Spleen (tissue), 11 donors: ENCODE measurements at regions not wholly inside any gene's neighbourhood (a gene's known extent, or its start where the extent isn't known, plus 50 kb on each side); places are given as distances from the start of the nearest gene placed in this dataset.

Source experiments
- DNase-seq: peaks from one replicate; pipeline ENCODE4 v3.0.0-alpha.2; 2020
- H3K27ac ChIP-seq, 8 donors: fragments of 200-600 bp; sonication (generic) in 7 of 8; 1 replicate in 4 of 8; 2 replicates in 4 of 8; pipeline versions ENCODE4 v1.5.0 to v1.8.0; 2016 to 2021; ENCODE audit warnings: inconsistent platforms in 4 of 8, mild to moderate bottlenecking in 4 of 8, moderate library complexity in 1 of 8
- H3K27me3 ChIP-seq, 7 donors: fragments of 200-600 bp; sonication (generic) in 6 of 7; replicated peaks in 1 of 7; 1 replicate in 4 of 7; 2 replicates in 3 of 7; pipeline versions ENCODE4 v1.5.0 to v1.8.0; 2016 to 2021; ENCODE audit warnings: inconsistent platforms in 3 of 7, mild to moderate bottlenecking in 1 of 7
- H3K36me3 ChIP-seq, 6 donors: fragments of 200-600 bp; sonication (generic) in 5 of 6; 1 replicate in 4 of 6; 2 replicates in 2 of 6; pipeline versions ENCODE4 v1.5.0 to v1.8.0; 2016 to 2021; ENCODE audit warnings: inconsistent platforms in 2 of 6
- H3K4me1 ChIP-seq, 6 donors: fragments of 200-600 bp; sonication (generic) in 5 of 6; 1 replicate in 3 of 6; 2 replicates in 3 of 6; pipeline versions ENCODE4 v1.5.0 to v1.8.0; 2016 to 2021; ENCODE audit warnings: inconsistent platforms in 3 of 6
- H3K4me3 ChIP-seq, 8 donors: fragments of 200-600 bp; sonication (generic) in 7 of 8; 1 replicate in 4 of 8; 2 replicates in 4 of 8; pipeline versions ENCODE4 v1.5.0 to v1.8.0; 2016 to 2021; ENCODE audit warnings: inconsistent platforms in 4 of 8, mild to moderate bottlenecking in 4 of 8, moderate library complexity in 2 of 8
- H3K9me3 ChIP-seq, 8 donors: fragments of 200-600 bp; sonication (generic) in 7 of 8; 1 replicate in 4 of 8; 2 replicates in 4 of 8; pipeline versions ENCODE4 v1.5.0 to v1.8.0; 2016 to 2021; ENCODE audit warnings: inconsistent platforms in 4 of 8
- POLR2A ChIP-seq, 3 donors: fragments of 450-650 bp; IDR thresholded peaks; one replicate each; pipeline ENCODE4 v1.5.1; 2017; ENCODE audit warnings: antibody characterized with exemption in 3 of 3, mild to moderate bottlenecking in 1 of 3
- POLR2AphosphoS5 ChIP-seq, 3 donors: sonication (generic); formaldehyde crosslinking; IDR thresholded peaks; one replicate each; pipeline ENCODE4 v1.5.1; 2017; ENCODE audit warnings: antibody characterized with exemption in 3 of 3
- WGBS, 5 donors: extraction: QIAGEN DNeasy Blood & Tissue Kit in 3 of 5; methylation state at CpG; one replicate each; pipeline versions ENCODE4 v1.1.5 to v1.1.7; 2013 to 2018; 5-methylcytosine and 5-hydroxymethylcytosine counted together
- intact Hi-C: fragments of 100-400 bp; cut with DNase I; formaldehyde crosslinking; loops from one replicate; pipeline ENCODE4 v1.15.0; 2023; ENCODE audit warnings: low total_unique reads
- TF ChIP-seq, protein P1 (sequence below), 11 experiments: fragments of 200-600 bp in 7 of 11; fragments of 450-650 bp in 4 of 11; sonication (generic) in 4 of 11; IDR thresholded peaks in 8 of 11; conservative IDR thresholded peaks in 3 of 11; 1 replicate in 7 of 11; 2 replicates in 4 of 11; pipeline versions ENCODE4 v1.4.0 to v1.8.0; 2016 to 2021; ENCODE audit warnings: antibody characterized with exemption in 11 of 11, inconsistent platforms in 4 of 11, mild to moderate bottlenecking in 1 of 11
- donor health status: healthy with polysubstance abuse.
- donor health status: DM: no; HTN: no; CAD: no; lungs with moderate emphysema.
- donor health status: DM: no; HTN: no; CAD: no.
- donor health status: Bipolar disorder and iron deficiency.
- donor health status: healthy.
- donor health status: DM: no; HTN: no; CAD: no.
- donor health status: DM: yes; HTN: yes; CAD: no.

DNA sequence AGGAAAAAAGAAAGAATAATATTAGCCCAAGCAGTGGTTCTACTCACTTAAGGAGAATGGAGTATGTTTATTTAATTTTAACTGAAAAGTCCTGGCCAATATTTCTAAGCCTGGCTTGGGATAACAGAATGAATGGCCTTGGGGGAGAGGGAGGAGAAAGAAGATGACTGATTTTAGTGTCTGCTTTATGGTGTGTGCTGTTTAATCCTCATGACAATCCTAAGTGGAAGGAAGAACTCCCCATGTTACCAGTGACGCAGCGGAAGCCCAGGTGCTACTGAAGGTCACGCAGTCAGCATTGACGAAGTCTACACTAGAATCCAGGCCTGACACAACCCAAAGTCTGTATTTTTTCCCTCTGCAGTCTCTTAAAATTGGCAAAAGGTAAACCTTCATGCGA, 50.5 kb downstream of the PALM2AKAP2 start:
- H3K9me3 ChIP-seq: peaks cover 0 to 10% (median 1%) of the 10 kb centered on the region in 8 donors
- H3K4me3 ChIP-seq: no peak overlapping the region
- DNase-seq: no peak
- peaks cover 0 to 10% (median 0%) of the 10 kb centered on the region in 7 donors for H3K27me3 ChIP-seq
- intact Hi-C loops: no loop called here
- TF ChIP-seq POLR2A (IDR thresholded peaks at IDR 0.05) (no peak), POLR2AphosphoS5 (IDR thresholded peaks at IDR 0.05) (no peak)
- TF ChIP-seq, protein P1, sequence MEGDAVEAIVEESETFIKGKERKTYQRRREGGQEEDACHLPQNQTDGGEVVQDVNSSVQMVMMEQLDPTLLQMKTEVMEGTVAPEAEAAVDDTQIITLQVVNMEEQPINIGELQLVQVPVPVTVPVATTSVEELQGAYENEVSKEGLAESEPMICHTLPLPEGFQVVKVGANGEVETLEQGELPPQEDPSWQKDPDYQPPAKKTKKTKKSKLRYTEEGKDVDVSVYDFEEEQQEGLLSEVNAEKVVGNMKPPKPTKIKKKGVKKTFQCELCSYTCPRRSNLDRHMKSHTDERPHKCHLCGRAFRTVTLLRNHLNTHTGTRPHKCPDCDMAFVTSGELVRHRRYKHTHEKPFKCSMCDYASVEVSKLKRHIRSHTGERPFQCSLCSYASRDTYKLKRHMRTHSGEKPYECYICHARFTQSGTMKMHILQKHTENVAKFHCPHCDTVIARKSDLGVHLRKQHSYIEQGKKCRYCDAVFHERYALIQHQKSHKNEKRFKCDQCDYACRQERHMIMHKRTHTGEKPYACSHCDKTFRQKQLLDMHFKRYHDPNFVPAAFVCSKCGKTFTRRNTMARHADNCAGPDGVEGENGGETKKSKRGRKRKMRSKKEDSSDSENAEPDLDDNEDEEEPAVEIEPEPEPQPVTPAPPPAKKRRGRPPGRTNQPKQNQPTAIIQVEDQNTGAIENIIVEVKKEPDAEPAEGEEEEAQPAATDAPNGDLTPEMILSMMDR (IDR thresholded peaks at IDR 0.05 in 8 of 11, conservative IDR thresholded peaks at IDR 0.05 in 3 of 11): no peak
- no peak overlapping the region for H3K27ac ChIP-seq
- no peaks in the 10 kb centered on the region for H3K36me3 ChIP-seq
- no peaks in the 10 kb centered on the region for H3K4me1 ChIP-seq
- 77 to 96% (median 91%) methylated on average over 5 of the region's 5 CpGs for WGBS, 5 donors

DNA sequence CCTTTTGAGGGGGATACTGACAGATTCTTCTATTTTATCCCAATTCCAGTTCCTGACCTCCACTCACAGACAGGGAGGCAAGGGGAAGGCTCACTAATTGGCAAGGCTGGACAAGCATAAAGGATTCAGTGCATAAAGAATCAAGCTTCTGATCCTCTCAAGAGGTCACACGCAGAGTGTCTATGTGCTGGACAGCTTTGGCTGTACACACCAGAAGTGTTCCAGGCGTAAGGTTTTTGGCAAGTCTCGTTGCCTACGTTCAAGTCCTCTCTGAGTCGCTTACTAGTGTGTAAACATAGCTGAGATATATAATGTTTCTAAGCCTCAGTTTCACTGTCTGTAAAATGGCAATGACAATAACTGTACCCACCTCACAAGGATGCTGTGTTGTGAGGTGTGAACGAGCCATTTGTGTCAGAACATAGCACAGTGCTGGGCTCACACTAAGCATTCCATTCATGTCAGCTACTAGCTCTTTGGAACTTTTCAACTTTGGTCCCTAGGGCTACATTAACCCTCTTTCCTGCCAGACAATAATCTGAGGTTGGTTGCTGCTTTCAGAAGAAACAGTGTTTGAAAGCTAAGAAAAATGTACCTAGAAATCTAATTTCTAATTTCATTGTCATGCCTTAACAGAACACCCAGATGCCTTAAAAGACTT, 52.1 kb downstream of the PALM2AKAP2 start:
- intact Hi-C loops: no loop called here
- DNase-seq: no peak
- H3K4me1 ChIP-seq: no peaks in the 10 kb centered on the region
- no peaks in the 10 kb centered on the region for H3K36me3 ChIP-seq
- peaks cover 0 to 12% (median 2%) of the 10 kb centered on the region in 8 donors for H3K9me3 ChIP-seq
- H3K27me3 ChIP-seq: peaks cover 0 to 10% (median 0%) of the 10 kb centered on the region in 7 donors
- TF ChIP-seq, protein P1 (IDR thresholded peaks at IDR 0.05 in 8 of 11, conservative IDR thresholded peaks at IDR 0.05 in 3 of 11): no peak
- TF ChIP-seq POLR2A (IDR thresholded peaks at IDR 0.05) (no peak), POLR2AphosphoS5 (IDR thresholded peaks at IDR 0.05) (no peak)
- 68 to 97% (median 76%) methylated on average over 6 of the region's 6 CpGs for WGBS, 5 donors
- H3K27ac ChIP-seq: no peak overlapping the region
- H3K4me3 ChIP-seq: no peak overlapping the region

DNA sequence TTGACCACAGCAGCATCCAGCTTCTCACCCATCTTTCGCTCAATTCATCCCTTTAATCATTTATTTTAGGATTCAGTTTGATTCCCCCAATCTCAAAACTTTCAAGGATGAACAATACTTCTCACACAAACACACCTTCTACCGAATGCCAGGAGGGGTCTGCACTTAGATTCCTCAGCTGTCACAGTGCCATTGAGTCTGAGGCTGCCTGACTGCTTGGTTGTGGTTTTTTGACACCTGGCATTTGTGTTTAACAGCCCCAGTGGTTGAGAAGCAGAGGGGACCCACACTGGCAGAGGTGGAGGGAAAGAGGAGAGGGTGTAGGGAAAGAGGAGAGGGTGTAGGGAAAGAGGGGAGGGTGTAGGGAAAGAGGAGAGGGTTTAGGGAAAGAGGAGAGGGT, 54.9 kb downstream of the PALM2AKAP2 start:
- no peaks in the 10 kb centered on the region for H3K4me1 ChIP-seq
- H3K27ac ChIP-seq: no peak overlapping the region
- H3K4me3 ChIP-seq: no peak overlapping the region
- H3K36me3 ChIP-seq: no peaks in the 10 kb centered on the region
- intact Hi-C loops: no loop called here
- DNase-seq: no peak
- WGBS, 5 donors: 81 to 91% (median 84%) methylated on average over 2 of the region's 2 CpGs
- no peak for TF ChIP-seq POLR2A (IDR thresholded peaks at IDR 0.05)
- TF ChIP-seq, protein P1 (IDR thresholded peaks at IDR 0.05 in 8 of 11, conservative IDR thresholded peaks at IDR 0.05 in 3 of 11): no peak
- no peak for TF ChIP-seq POLR2AphosphoS5 (IDR thresholded peaks at IDR 0.05)
- H3K27me3 ChIP-seq: peaks cover 0 to 10% (median 0%) of the 10 kb centered on the region in 7 donors
- H3K9me3 ChIP-seq: peaks cover 0 to 12% (median 2%) of the 10 kb centered on the region in 8 donors

DNA sequence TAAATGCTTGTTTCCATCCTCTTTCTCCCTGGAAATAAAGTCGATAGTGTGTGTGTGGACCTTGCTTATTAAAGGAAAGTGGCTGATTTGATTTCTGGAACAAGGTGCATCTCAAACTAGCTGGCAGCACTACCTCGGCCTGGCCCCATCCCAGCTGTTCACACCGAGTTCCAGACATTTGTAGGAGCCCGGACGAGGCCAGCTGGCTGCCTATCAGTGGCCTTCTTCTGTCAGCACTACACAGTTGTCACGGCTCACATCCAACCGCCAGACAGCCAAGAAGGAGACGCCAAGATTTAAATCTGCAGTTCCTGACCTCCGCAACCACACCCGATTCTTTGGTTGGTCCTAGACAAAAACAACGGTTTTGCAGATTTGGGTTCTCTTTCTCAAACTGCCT, 63.6 kb downstream of the PALM2AKAP2 start:
- Histone ChIP-seq H3K27ac (no peak overlapping the region), H3K27me3 (peaks cover 0 to 4% (median 0%) of the 10 kb centered on the region in 7 donors), H3K36me3 (no peaks in the 10 kb centered on the region), H3K4me1 (no peaks in the 10 kb centered on the region), H3K9me3 (no peaks in the 10 kb centered on the region), H3K4me3 (no peak overlapping the region)
- intact Hi-C loops: no loop called here
- no peak for DNase-seq
- WGBS, 5 donors: 65 to 90% (median 82%) methylated on average over 11 of the region's 11 CpGs
- TF ChIP-seq, protein P1 (IDR thresholded peaks at IDR 0.05 in 8 of 11, conservative IDR thresholded peaks at IDR 0.05 in 3 of 11): no peak
- TF ChIP-seq POLR2AphosphoS5 (IDR thresholded peaks at IDR 0.05) (no peak), POLR2A (IDR thresholded peaks at IDR 0.05) (no peak)
